HEK293 (cell line): ENCODE measurements at regions not wholly inside any gene's neighbourhood (a gene's known extent, or its start where the extent isn't known, plus 50 kb on each side); places are given as distances from the start of the nearest gene placed in this dataset.

Source experiments
- KLF9 ChIP-seq: fragments of 450-650 bp; formaldehyde crosslinking; IDR thresholded peaks from 2 replicates; pipeline ENCODE4 v1.5.1; 2016; ENCODE audit warnings: missing biosample characterization, missing genetic modification characterization, low read depth
- SALL2 ChIP-seq: fragments of 450-650 bp; formaldehyde crosslinking; IDR thresholded peaks from 2 replicates; pipeline ENCODE4 v1.5.0; 2017; ENCODE audit warnings: missing biosample characterization, mild to moderate bottlenecking, missing genetic modification characterization, borderline replicate concordance
- ZNF133 ChIP-seq: fragments of 450-650 bp; formaldehyde crosslinking; IDR thresholded peaks from 2 replicates; pipeline ENCODE4 v1.5.1; 2016; ENCODE audit warnings: missing biosample characterization, missing genetic modification characterization
- TF ChIP-seq, protein P1 (sequence below): fragments of 450-650 bp; formaldehyde crosslinking; IDR thresholded peaks from 2 replicates; pipeline ENCODE4 v1.5.1; 2016; ENCODE audit warnings: missing biosample characterization, missing genetic modification characterization

DNA sequence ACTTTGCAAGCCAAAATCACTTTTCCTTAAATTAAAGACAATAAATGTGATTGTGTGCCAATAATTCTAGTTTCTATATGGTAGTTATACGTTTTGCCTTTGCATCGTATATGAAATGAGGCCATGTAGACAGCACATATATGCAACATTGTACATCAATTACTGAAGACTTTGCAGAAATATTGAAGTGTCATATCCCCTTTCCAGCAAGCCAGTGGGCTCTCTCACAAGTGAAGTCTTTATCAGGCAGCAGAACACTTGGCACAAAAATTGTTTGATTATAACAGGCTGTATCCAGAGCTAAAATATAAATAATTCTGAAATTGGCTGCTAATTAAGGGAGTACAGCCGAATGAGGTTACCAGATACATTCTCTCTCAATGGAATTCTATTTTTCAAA is 588.6 kb upstream of the SEMA3D start:
- TF ChIP-seq ZNF133 (no peak), SALL2 (tag by site-specific recombination) (no peak), KLF9 (tag by site-specific recombination) (no peak)
- TF ChIP-seq, protein P1, sequence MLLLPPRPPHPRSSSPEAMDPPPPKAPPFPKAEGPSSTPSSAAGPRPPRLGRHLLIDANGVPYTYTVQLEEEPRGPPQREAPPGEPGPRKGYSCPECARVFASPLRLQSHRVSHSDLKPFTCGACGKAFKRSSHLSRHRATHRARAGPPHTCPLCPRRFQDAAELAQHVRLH: no peak
